Stimulated activated naive CD8-positive, alpha-beta T cell treated with anti-CD3 and anti-CD28 coated beads, Interleukin-15, amount 100 ng/mL, for 72 hours (primary cell): ENCODE measurements at regions not wholly inside any gene's neighbourhood (a gene's known extent, or its start where the extent isn't known, plus 50 kb on each side); places are given as distances from the start of the nearest gene placed in this dataset.
"Not testable (repeated sequence)": the region's sequence is repeated elsewhere in the genome, so short reads cannot be mapped to it uniquely, and the experiment has no call there.

Experiments
- ATAC-seq: fragments of 150-1000 bp; cut with Tn5 transposase; 2 replicates; pipeline ENCODE4 v1.10.0; 2021; ENCODE audit warnings: mild to moderate bottlenecking, moderate library complexity
- DNase-seq, 2 donors: peaks; one replicate each; pipeline ENCODE4 v3.0.0; 2021 to 2022
- H3K27ac Mint-ChIP-seq, 2 donors: one replicate each; pipeline ENCODE4 v1.8.0; 2022; ENCODE audit warnings: mild to moderate bottlenecking in 2 of 2, mixed read lengths in 2 of 2, moderate library complexity in 2 of 2
- H3K27me3 Mint-ChIP-seq: one replicate; pipeline ENCODE4 v1.8.0; 2022; ENCODE audit warnings: mixed read lengths
- H3K4me1 Mint-ChIP-seq: one replicate; pipeline ENCODE4 v1.8.0; 2022; ENCODE audit warnings: mild to moderate bottlenecking, mixed read lengths
- H3K4me3 Mint-ChIP-seq, 2 donors: one replicate each; pipeline ENCODE4 v1.8.0; 2022; ENCODE audit warnings: mild to moderate bottlenecking in 2 of 2, mixed read lengths in 2 of 2, moderate library complexity in 1 of 2
- H3K9me3 Mint-ChIP-seq, 2 donors: one replicate each; pipeline ENCODE4 v1.8.0; 2022; ENCODE audit warnings: mixed read lengths in 2 of 2

- DNase-seq (no peak), ATAC-seq (no peak)
- Mint-ChIP-seq H3K27ac (no peak overlapping the region), H3K9me3 (no peaks in the 10 kb centered on the region), H3K27me3 (peaks cover 8% of the 10 kb centered on the region), H3K4me1 (no peaks in the 10 kb centered on the region), H3K4me3 (no peak overlapping the region)
These were observed 155.4 kb upstream of the SVIL start for GRCh38 chr10:29790207-29790606.

GRCh38 chr10:29788113-29788512, 153.3 kb upstream of the SVIL start:
- no peak overlapping the region for H3K4me3 Mint-ChIP-seq

GRCh38 chr10:29785701-29786100, 150.9 kb upstream of the SVIL start:
- H3K4me3 Mint-ChIP-seq = no peak overlapping the region
- H3K9me3 Mint-ChIP-seq = no peaks in the 10 kb centered on the region
- H3K27ac Mint-ChIP-seq = no peak overlapping the region
- DNase-seq (no peak), ATAC-seq (no peak)
- H3K27me3 Mint-ChIP-seq = peaks cover 31% of the 10 kb centered on the region
- peaks cover 7% of the 10 kb centered on the region for H3K4me1 Mint-ChIP-seq

More at GRCh38 chr10:29788113-29788512, 153.3 kb upstream of the SVIL start:
- H3K9me3 Mint-ChIP-seq = no peaks in the 10 kb centered on the region
- peaks cover 4% of the 10 kb centered on the region for H3K4me1 Mint-ChIP-seq
- no peak for DNase-seq
- no peak overlapping the region for H3K27ac Mint-ChIP-seq
- ATAC-seq = no peak
- H3K27me3 Mint-ChIP-seq = peaks cover 14% of the 10 kb centered on the region

GRCh38 chr10:29784175-29784773, 149.5 kb upstream of the SVIL start:
- no peak for DNase-seq
- peaks cover 7% of the 10 kb centered on the region for H3K4me1 Mint-ChIP-seq
- no peak overlapping the region for H3K4me3 Mint-ChIP-seq
- no peak for ATAC-seq
- H3K27ac Mint-ChIP-seq = no peak overlapping the region
- peaks cover 36% of the 10 kb centered on the region for H3K27me3 Mint-ChIP-seq
- H3K9me3 Mint-ChIP-seq = no peaks in the 10 kb centered on the region

GRCh38 chr10:29783201-29783947, 148.6 kb upstream of the SVIL start:
- ATAC-seq (no peak), DNase-seq (no peak)
- peaks cover 7% of the 10 kb centered on the region for H3K4me1 Mint-ChIP-seq
- no peaks in the 10 kb centered on the region for H3K9me3 Mint-ChIP-seq
- H3K4me3 Mint-ChIP-seq = no peak overlapping the region
- H3K27me3 Mint-ChIP-seq = peaks cover 40% of the 10 kb centered on the region
- no peak overlapping the region for H3K27ac Mint-ChIP-seq

GRCh38 chr10:29780639-29781038, 145.9 kb upstream of the SVIL start:
- Mint-ChIP-seq H3K9me3 (no peaks in the 10 kb centered on the region), H3K27me3 (peaks cover 43% of the 10 kb centered on the region), H3K4me1 (peaks cover 7% of the 10 kb centered on the region), H3K4me3 (no peak overlapping the region), H3K27ac (no peak overlapping the region)
- ATAC-seq (no peak), DNase-seq (no peak)

GRCh38 chr10:29780096-29780495, 145.3 kb upstream of the SVIL start:
- Mint-ChIP-seq H3K27ac (no peak overlapping the region), H3K4me3 (no peak overlapping the region), H3K4me1 (peaks cover 7% of the 10 kb centered on the region), H3K9me3 (no peaks in the 10 kb centered on the region), H3K27me3 (peaks cover 43% of the 10 kb centered on the region)
- no peak for ATAC-seq
- no peak for DNase-seq

GRCh38 chr10:29776246-29776645, 141.5 kb upstream of the SVIL start:
- ATAC-seq = no peak
- no peak overlapping the region for H3K4me3 Mint-ChIP-seq
- DNase-seq = no peak
- H3K4me1 Mint-ChIP-seq = peaks cover 11% of the 10 kb centered on the region
- no peak overlapping the region for H3K27ac Mint-ChIP-seq
- peaks cover 25% of the 10 kb centered on the region for H3K27me3 Mint-ChIP-seq
- H3K9me3 Mint-ChIP-seq = peaks cover 5 to 12% of the 10 kb centered on the region in 2 donors

GRCh38 chr10:29774475-29774874, 139.7 kb upstream of the SVIL start:
- Mint-ChIP-seq H3K4me1 (peaks cover 11% of the 10 kb centered on the region), H3K9me3 (peaks cover 5 to 12% of the 10 kb centered on the region in 2 donors), H3K4me3 (no peak overlapping the region), H3K27me3 (peaks cover 20% of the 10 kb centered on the region), H3K27ac (no peak overlapping the region)
- no peak for ATAC-seq
- DNase-seq = no peak

GRCh38 chr10:29773675-29774091, 138.9 kb upstream of the SVIL start:
- Mint-ChIP-seq H3K27ac (no peak overlapping the region), H3K4me3 (no peak overlapping the region), H3K4me1 (peaks cover 11% of the 10 kb centered on the region), H3K9me3 (peaks cover 5 to 12% of the 10 kb centered on the region in 2 donors), H3K27me3 (peaks cover 19% of the 10 kb centered on the region)
- DNase-seq = no peak
- ATAC-seq = no peak

GRCh38 chr10:29772403-29772802, 137.6 kb upstream of the SVIL start:
- peaks cover 11% of the 10 kb centered on the region for H3K4me1 Mint-ChIP-seq
- H3K27ac Mint-ChIP-seq = no peak overlapping the region
- H3K9me3 Mint-ChIP-seq = peaks cover 5 to 12% of the 10 kb centered on the region in 2 donors
- peak overlapping the region in 1 of 2 donors; percentile 1 for H3K4me3 Mint-ChIP-seq
- H3K27me3 Mint-ChIP-seq = peaks cover 7% of the 10 kb centered on the region
- no peak for DNase-seq
- no peak for ATAC-seq

GRCh38 chr10:29771376-29771775, 136.6 kb upstream of the SVIL start:
- peaks cover 5 to 12% of the 10 kb centered on the region in 2 donors for H3K9me3 Mint-ChIP-seq
- H3K4me3 Mint-ChIP-seq = no peak overlapping the region
- H3K4me1 Mint-ChIP-seq = peaks cover 11% of the 10 kb centered on the region
- peaks cover 6% of the 10 kb centered on the region for H3K27me3 Mint-ChIP-seq
- ATAC-seq (no peak), DNase-seq (no peak)
- H3K27ac Mint-ChIP-seq = no peak overlapping the region

- not testable (repeated sequence) for DNase-seq, ATAC-seq, H3K4me3 Mint-ChIP-seq, H3K27me3 Mint-ChIP-seq, H3K27ac Mint-ChIP-seq
- Mint-ChIP-seq H3K4me1 (peaks cover 11% of the 10 kb centered on the region), H3K9me3 (peaks cover 5 to 12% of the 10 kb centered on the region in 2 donors)
These were observed 134.5 kb upstream of the SVIL start for GRCh38 chr10:29769277-29769676.

GRCh38 chr10:29767968-29768367, 133.2 kb upstream of the SVIL start:
- DNase-seq (no peak), ATAC-seq (no peak)
- H3K4me1 Mint-ChIP-seq = peaks cover 11% of the 10 kb centered on the region
- peaks cover 6% of the 10 kb centered on the region for H3K27me3 Mint-ChIP-seq
- no peak overlapping the region for H3K27ac Mint-ChIP-seq
- H3K4me3 Mint-ChIP-seq = no peak overlapping the region
- H3K9me3 Mint-ChIP-seq = peaks cover 0 to 6% of the 10 kb centered on the region in 2 donors

- ATAC-seq (no peak), DNase-seq (no peak)
- Mint-ChIP-seq H3K9me3 (no peaks in the 10 kb centered on the region), H3K4me3 (no peak overlapping the region), H3K27ac (no peak overlapping the region), H3K4me1 (no peaks in the 10 kb centered on the region), H3K27me3 (peaks cover 6% of the 10 kb centered on the region)
These were observed 132.0 kb upstream of the SVIL start for GRCh38 chr10:29766753-29767152.

- no peak overlapping the region for H3K4me3 Mint-ChIP-seq
- ATAC-seq = no peak
- H3K27ac Mint-ChIP-seq = no peak overlapping the region
- no peaks in the 10 kb centered on the region for H3K4me1 Mint-ChIP-seq
- H3K27me3 Mint-ChIP-seq = peaks cover 6% of the 10 kb centered on the region
- H3K9me3 Mint-ChIP-seq = no peaks in the 10 kb centered on the region
- DNase-seq = no peak
These were observed 130.6 kb upstream of the SVIL start for GRCh38 chr10:29765330-29765729.
